KOPT-K1 (cell line): ENCODE measurements at regions not wholly inside any gene's neighbourhood (a gene's known extent, or its start where the extent isn't known, plus 50 kb on each side); places are given as distances from the start of the nearest gene placed in this dataset.
"Not testable (repeated sequence)": the region's sequence is repeated elsewhere in the genome, so short reads cannot be mapped to it uniquely, and the experiment has no call there.

ENCODE experiments used
- H3K27ac ChIP-seq: fragments of 200-600 bp; sonication (generic); 2 replicates; pipeline ENCODE4 v1.5.1; 2016; ENCODE audit warnings: antibody characterized with exemption, mild to moderate bottlenecking, low read depth, low read length; ENCODE audit not compliant: poor library complexity, severe bottlenecking
- H3K36me3 ChIP-seq: fragments of 200-600 bp; sonication (generic); 2 replicates; pipeline ENCODE4 v1.5.1; 2017; ENCODE audit warnings: antibody characterized with exemption, mild to moderate bottlenecking, low read length, moderate library complexity; ENCODE audit not compliant: insufficient read depth
- H3K9me3 ChIP-seq: fragments of 200-600 bp; sonication (generic); 2 replicates; pipeline ENCODE4 v1.5.1; 2017; ENCODE audit warnings: antibody characterized with exemption, low read length, mild to moderate bottlenecking; ENCODE audit not compliant: insufficient read depth, poor library complexity, severe bottlenecking

- not testable (repeated sequence) for H3K36me3 ChIP-seq, H3K9me3 ChIP-seq, H3K27ac ChIP-seq
These were observed 335.7 kb upstream of the PLGLB2 start for GRCh38 chr2:87412036-87412820.

DNA sequence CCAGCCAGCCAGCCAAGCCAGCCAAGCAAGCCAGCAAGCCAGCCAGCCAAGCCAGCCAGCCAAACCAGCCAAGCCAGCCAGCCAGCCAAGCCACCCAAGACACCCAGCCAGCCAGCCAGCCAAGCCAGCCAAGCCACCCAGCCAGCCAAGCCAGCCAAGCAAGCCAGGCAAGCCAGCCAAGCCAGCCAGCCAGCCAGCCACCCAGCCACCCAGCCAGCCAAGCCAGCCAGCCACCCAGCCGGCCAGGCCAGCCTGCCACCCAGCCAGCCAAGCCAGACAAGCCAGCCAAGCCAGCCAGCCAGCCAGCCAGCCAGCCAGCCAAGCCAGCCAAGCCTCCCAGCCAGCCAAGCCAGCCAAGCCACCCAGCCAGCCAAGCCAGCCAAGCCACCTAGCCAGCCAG lies 333.6 kb upstream of the PLGLB2 start:
- H3K36me3 ChIP-seq, H3K27ac ChIP-seq, H3K9me3 ChIP-seq: not testable (repeated sequence)

- H3K36me3 ChIP-seq, H3K27ac ChIP-seq, H3K9me3 ChIP-seq: not testable (repeated sequence)
These were observed 332.9 kb upstream of the PLGLB2 start for GRCh38 chr2:87414795-87415570.

- not testable (repeated sequence) for H3K36me3 ChIP-seq, H3K9me3 ChIP-seq, H3K27ac ChIP-seq
These were observed 332.2 kb upstream of the PLGLB2 start for GRCh38 chr2:87415586-87416265.

- not testable (repeated sequence) for H3K27ac ChIP-seq, H3K9me3 ChIP-seq, H3K36me3 ChIP-seq
These were observed 331.7 kb upstream of the PLGLB2 start for GRCh38 chr2:87416266-87416592.

DNA sequence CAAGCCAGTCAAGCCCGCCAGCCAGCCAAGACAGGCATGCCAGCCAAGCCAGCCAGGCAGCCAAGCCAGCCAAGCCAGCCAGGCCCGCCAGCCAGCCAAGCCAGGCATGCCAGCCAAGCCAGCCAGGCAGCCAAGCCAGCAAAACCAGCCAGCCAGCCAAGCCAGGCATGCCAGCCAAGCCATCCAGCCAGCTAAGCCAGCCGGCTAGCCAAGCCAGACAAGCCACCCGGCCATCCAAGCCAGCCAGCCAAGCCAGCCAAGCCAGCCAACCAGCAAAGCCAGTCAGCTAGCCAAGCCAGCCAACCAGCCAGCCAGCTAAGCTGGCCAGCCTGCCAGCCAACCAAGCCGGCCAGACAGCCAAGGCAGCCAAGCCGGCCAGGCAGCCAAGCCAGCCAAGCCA lies 330.7 kb upstream of the PLGLB2 start:
- not testable (repeated sequence) for H3K9me3 ChIP-seq, H3K27ac ChIP-seq, H3K36me3 ChIP-seq

- H3K9me3 ChIP-seq, H3K27ac ChIP-seq, H3K36me3 ChIP-seq: not testable (repeated sequence)
These were observed 329.9 kb upstream of the PLGLB2 start for GRCh38 chr2:87417742-87418567.

GRCh38 chr2:87418823-87419822 lies 328.8 kb upstream of the PLGLB2 start:
- not testable (repeated sequence) for H3K36me3 ChIP-seq, H3K9me3 ChIP-seq, H3K27ac ChIP-seq

GRCh38 chr2:87419980-87420379 lies 327.9 kb upstream of the PLGLB2 start:
- not testable (repeated sequence) for H3K27ac ChIP-seq, H3K9me3 ChIP-seq, H3K36me3 ChIP-seq

GRCh38 chr2:87420954-87421353 lies 326.9 kb upstream of the PLGLB2 start:
- H3K36me3 ChIP-seq, H3K27ac ChIP-seq, H3K9me3 ChIP-seq: not testable (repeated sequence)

DNA sequence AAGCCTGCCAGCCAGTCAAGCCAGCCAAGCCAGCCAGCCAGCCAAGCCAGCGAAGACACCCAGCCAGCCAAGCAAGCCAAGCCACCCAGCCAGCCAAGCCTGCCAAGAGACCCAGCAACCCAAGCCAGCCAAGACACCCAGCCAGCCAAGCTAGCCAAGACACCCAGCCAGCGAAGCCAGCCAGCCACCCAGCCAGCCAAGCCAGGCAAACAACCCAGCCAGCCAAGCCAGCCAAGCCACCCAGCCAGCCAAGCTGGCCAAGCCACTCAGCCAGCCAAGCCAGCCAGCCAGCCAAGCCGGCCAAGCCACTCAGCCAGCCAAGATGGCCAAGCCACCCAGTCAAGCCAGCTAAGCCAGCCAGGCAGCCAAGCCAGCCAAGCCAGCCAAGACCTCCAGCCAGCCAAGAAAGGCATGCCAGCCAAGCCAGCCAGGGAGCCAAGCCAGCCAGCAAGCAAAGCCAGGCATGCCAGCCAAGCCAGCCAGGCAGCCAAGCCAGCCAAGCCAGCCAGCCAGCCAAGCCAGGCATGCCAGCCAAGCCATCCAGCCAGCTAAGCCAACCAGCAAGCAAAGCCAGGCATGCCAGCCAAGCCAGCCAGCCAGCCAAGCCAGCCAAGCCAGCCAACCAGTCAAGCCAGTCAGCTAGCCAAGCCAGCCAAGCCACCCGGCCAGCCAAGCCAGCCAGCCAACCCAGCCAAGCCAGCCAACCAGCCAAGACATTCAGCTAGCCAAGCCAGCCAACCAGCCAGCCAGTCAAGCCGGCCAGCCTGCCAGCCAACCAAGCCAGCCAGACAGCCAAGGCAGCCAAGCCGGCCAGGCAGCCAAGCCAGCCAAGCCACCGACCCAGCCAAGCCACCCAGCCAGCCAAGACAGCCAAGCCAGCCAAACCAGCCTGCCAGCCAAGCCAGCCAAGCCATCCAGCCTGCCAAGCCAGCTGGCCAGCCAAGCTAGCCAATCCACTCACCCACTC lies 323.8 kb upstream of the PLGLB2 start:
- H3K27ac ChIP-seq, H3K36me3 ChIP-seq, H3K9me3 ChIP-seq: not testable (repeated sequence)

DNA sequence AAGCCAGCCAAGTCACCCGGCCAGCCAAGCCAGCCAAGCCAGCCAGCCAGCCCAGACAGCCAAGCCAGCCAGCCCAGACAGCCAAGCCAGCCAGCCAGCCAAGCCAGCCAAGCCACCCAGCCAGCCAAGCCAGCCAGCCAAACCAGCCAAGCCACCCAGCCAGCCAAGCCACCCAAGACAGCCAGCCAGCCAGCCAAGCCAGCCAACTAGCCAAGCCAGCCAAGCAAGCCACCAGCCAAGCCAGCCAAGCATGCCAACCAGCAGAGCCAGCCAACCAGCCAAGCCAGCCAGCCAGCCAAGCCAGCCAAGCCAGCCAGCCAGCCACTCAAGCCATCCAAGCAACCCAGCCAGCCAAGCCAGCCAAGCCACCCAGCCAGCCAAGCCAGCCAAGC lies 323.1 kb upstream of the PLGLB2 start:
- H3K9me3 ChIP-seq, H3K27ac ChIP-seq, H3K36me3 ChIP-seq: not testable (repeated sequence)

- not testable (repeated sequence) for H3K27ac ChIP-seq, H3K36me3 ChIP-seq, H3K9me3 ChIP-seq
These were observed 322.7 kb upstream of the PLGLB2 start for GRCh38 chr2:87425191-87425590.
